Left renal cortex interstitium (tissue), 4 donors: ENCODE measurements at regions not wholly inside any gene's neighbourhood (a gene's known extent, or its start where the extent isn't known, plus 50 kb on each side); places are given as distances from the start of the nearest gene placed in this dataset.
A peak's percentile ranks its signal among the peaks of the same experiment; 100 is the strongest.
"Not testable (repeated sequence)": the region's sequence is repeated elsewhere in the genome, so short reads cannot be mapped to it uniquely, and the experiment has no call there.

Experiments
- DNase-seq, 4 donors: peaks; one replicate each; pipeline ENCODE4 v3.0.0-alpha.2; 2013; ENCODE audit warnings: low read depth in 4 of 4, low spot score in 2 of 4, missing footprints in 1 of 4

DNA sequence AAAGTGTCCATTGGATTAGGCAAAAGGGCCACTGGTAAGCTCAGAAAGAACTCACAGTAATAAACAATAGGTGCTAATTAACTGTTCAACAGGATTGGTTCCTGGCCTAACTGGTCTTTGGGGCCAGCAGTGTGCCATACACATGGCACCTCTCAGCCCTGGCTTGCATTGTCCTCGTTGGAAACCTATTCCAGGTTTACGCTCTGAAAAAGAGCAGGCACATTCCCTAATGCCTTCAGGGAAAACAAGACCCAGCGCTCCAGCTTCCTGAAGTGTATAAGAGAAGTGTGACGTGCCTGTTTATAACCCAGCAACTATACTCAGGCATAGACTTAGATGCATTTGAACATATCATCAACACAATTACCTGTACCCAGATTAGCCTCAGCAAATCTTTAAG, 51.9 kb upstream of the RBM47 start:
- peak in 1 of 4 donors; percentile 31 for DNase-seq

DNA sequence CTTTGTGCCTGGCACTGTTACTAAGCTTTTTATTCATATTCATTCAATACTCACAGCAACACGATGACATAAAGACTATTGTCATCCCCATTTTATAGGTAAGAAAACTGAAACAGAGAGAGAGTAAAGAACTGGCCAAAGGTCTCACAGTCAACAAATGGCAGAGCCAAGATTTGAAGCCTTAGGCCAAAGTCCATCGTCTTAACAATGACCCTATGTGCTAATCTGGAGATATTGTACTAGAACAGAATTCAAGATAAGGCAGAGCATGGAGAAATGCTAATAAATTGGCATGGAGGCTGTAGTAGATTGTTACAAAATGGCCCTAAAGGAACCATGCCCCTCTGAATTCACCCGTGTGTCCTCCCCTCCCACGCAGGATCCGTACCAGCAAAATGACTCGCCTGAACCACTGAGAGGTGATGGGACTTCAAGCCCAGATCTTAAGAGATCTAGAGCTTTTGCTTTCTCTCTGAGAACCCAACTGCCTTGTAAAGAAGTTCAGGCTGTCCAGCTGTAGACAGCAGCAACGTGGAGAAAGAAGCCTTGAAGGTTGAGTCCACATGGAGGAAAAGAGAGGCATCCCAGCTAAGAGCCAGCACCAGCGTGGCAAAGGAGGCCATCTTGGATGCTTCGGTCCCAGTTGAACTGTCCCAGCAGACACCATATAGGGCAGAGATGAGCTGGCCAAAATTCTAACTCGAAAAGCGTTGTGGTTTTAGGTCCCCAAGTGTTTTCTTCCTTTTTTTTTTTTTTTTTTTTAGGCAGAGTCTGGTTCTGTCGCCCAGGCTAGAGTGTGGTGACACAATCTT, 52.8 kb upstream of the RBM47 start:
- no peak for DNase-seq

- DNase-seq = not testable (repeated sequence)
These were observed 54.0 kb upstream of the RBM47 start for GRCh38 chr4:40683536-40684145.

DNA sequence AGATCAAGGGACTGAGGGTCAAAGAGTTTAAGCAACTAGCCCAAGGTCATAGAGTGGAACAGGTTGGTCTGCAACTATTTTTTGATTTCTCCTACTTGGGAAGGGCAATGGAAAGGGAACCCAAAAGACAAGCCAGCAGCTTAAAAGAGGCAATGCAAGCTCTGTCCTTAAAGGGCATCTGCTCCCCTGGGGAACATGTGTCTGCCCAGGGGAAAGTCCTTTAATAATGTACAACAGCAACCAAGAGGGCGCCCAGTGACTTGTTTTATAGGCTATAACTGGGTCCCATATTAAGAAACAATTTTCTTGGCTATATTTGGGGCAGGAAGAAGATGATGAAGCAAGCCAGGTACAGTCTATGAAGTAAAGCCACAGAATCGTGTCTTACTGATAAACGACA, 54.7 kb upstream of the RBM47 start:
- no peak for DNase-seq

DNA sequence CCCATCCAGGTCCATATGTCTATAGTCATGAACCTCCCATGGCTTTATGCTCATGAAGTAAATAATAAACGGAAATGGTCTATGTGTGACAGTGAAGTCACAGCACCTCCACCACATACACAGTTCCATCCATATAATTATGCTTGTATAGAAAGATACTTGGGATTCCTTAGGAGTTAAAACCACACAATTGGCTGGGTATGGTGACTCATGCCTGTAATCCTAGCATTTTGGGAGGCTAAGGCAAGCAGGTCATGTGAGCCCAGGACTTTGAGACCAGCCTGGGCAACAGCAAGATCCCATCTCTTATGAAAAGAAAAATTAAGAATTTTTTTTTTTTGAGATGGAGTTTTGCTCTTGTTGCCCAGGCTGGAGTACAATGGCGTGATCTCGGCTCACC, 55.6 kb upstream of the RBM47 start:
- no peak for DNase-seq

DNA sequence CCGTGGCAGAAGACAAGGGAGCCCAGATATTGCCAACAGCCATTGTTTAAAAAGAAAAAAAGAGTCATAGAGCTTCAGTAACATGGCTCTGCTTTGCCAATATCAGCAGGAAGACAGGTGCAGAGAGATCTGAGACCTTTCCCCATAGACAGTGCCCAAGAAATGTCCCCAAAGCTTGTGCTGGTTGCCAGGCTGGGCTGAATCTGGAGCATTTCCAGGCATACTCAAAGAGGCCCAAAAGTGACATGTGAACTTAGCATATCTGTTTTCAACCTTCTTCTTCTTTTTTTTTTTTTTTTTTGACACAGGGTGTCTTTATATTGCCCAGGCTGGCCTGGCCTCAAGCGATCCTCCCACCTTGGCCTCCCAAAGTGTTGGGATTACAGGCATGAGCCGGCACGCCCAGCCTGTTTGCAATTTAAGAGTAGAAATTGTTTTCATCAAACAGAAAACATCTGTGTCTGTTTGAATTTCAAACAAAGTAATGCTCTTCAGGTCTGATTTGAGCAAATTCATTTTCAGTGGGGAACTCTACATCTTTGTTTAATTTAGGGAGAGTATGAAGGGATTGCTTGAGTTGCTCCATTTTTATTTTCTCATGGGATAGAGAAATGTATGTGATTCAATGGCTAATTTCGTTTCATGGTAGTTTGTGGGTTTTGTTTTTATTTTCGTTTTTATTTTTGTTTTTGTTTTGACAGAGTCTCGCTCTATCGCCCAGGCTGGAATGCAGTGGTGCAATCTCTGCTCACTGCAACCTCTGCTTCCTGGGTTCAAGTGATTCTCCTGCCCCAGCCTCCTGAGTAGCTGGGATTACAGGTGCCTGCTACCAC, 56.6 kb upstream of the RBM47 start:
- no peak for DNase-seq

- no peak for DNase-seq
These were observed 58.2 kb upstream of the RBM47 start for GRCh38 chr4:40687676-40688389.

- DNase-seq = no peak
These were observed 58.9 kb upstream of the RBM47 start for GRCh38 chr4:40688446-40689095.

GRCh38 chr4:40693946-40694345, 55.8 kb upstream of the NSUN7 start:
- no peak for DNase-seq

DNA sequence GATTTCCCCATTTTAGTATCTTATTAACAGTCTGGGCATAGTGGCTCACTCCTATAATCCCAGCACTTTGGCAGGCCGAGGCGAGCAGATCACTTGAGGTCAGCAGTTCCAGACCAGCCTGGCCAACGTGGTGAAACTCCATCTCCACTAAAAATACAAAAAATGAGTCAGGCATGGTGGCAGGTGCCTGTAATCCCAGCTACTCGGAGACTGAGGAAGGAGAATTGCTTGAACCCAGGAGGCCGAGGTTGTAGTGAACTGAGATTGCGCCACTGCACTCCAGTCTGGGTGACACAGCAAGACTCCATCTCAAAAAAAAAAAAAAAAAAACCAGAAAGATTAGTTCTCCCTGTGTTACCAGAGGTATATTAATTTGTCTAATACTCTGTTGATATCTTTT, 52.3 kb upstream of the NSUN7 start:
- DNase-seq = not testable (repeated sequence)

DNA sequence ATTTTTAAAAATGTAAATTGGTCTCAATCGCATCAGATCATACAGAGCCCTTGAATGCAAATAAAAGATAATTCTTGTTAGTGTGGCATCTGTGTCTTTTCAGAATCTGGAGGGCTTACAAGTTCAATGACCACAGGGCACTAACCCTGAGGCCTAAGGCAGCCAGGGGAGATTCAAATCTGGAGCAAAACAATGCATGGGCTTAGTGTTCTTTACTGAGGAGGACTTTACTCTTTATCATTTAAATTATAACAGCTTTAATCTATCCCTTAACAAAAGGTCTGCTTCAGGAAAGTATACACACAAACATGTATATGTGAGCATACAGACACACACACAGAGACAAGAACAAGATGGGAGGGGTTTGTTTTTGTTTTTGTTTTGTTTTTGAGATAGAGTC, 51.0 kb upstream of the NSUN7 start:
- no peak for DNase-seq

- DNase-seq = no peak
These were observed 50.1 kb upstream of the NSUN7 start for GRCh38 chr4:40699648-40700047.
